HCT116 (cell line): ENCODE measurements at regions not wholly inside any gene's neighbourhood (a gene's known extent, or its start where the extent isn't known, plus 50 kb on each side); places are given as distances from the start of the nearest gene placed in this dataset.

Source experiments
- ATAC-seq: fragments of 200-7000 bp; cut with Tn5 transposase; 2 replicates; pipeline ENCODE4 v1.9.1; 2020; ENCODE audit warnings: mild to moderate bottlenecking, moderate library complexity
- BruUV-seq: library from RNA; stranded (reverse); fragments of 400-500 nt; replicated peaks from 2 replicates; lab custom pipeline; 2021; lab: Mats Ljungman, UMichigan
- CTCF ChIA-PET: fragments of 300-600 bp; sonication (Branson Sonifier 250); formaldehyde crosslinking; loops from one replicate; lab custom pipeline; 2021; ENCODE audit warnings: antibody characterized with exemption; lab: Charles Lee
- POLR2A ChIA-PET: fragments of 300-600, 350-600 bp; sonication (Branson Sonifier 250); formaldehyde crosslinking; loops from one replicate; lab custom pipeline; 2021; ENCODE audit warnings: antibody characterized with exemption; lab: Charles Lee
- RAD21 ChIA-PET, 2 experiments: fragments of 300-600 bp; sonication (Branson Sonifier 250); formaldehyde crosslinking; loops; one replicate each; lab custom pipeline; 2023; ENCODE audit warnings: low total read pairs in 2 of 2; ENCODE audit not compliant: uncharacterized antibody in 2 of 2, unreplicated experiment in 2 of 2, low non-redundant PET in 1 of 2; lab: Charles Lee
- DNase-seq: peaks from one replicate; pipeline ENCODE4 v3.0.0-alpha.2; 2010; ENCODE audit warnings: low read depth, low spot score
- H2AFZ ChIP-seq: fragments of 200-600 bp; shearing (Covaris generic), sonication (generic); 2 replicates; pipeline ENCODE4 v1.6.1; 2017; ENCODE audit warnings: low read depth, mixed run types, mixed read lengths, antibody characterized with exemption, low read length; ENCODE audit not compliant: poor library complexity, severe bottlenecking
- H3K27ac ChIP-seq: 2 replicates; pipeline ENCODE4 v1.5.1; 2012; ENCODE audit warnings: low read depth, low read length
- H3K27me3 ChIP-seq: fragments of 200-600 bp; sonication (generic); 2 replicates; pipeline ENCODE4 v1.6.1; 2016; ENCODE audit warnings: mixed run types, low read length, mixed read lengths; ENCODE audit not compliant: insufficient read depth
- H3K36me3 ChIP-seq, 2 experiments: fragments of 200-500 bp in 1 of 2; fragments of 200-600 bp in 1 of 2; sonication (Bioruptor generic) in 1 of 2; sonication (generic) in 1 of 2; 2 replicates each; pipeline versions ENCODE4 v1.5.1 to v1.6.1; 2014 to 2016; ENCODE audit warnings: low read length in 2 of 2, inconsistent platforms in 1 of 2, mixed read lengths in 1 of 2, mixed run types in 1 of 2; ENCODE audit not compliant: insufficient read depth in 2 of 2, control insufficient read depth in 1 of 2
- H3K4me1 ChIP-seq, 2 experiments: fragments of 200-600 bp in 1 of 2; sonication (generic) in 1 of 2; 2 replicates each; pipeline versions ENCODE4 v1.5.1 to v1.6.1; 2012 to 2017; ENCODE audit warnings: low read length in 2 of 2, inconsistent platforms in 1 of 2, mild to moderate bottlenecking in 1 of 2, mixed read lengths in 1 of 2, mixed run types in 1 of 2, moderate library complexity in 1 of 2; ENCODE audit not compliant: insufficient read depth in 2 of 2, control insufficient read depth in 1 of 2
- H3K4me2 ChIP-seq: fragments of 200-600 bp; sonication (generic); 2 replicates; pipeline ENCODE4 v1.6.1; 2017; ENCODE audit warnings: mixed run types, low read length, mixed read lengths
- H3K4me3 ChIP-seq, 2 experiments: fragments of 200-600 bp in 1 of 2; sonication (generic) in 1 of 2; replicated peaks in 1 of 2; 2 replicates each; pipeline ENCODE4 v1.5.1; 2011 to 2016; ENCODE audit warnings: low read length in 2 of 2, control low read depth in 1 of 2, low read depth in 1 of 2, mild to moderate bottlenecking in 1 of 2, mixed read lengths in 1 of 2, mixed run types in 1 of 2
- H3K79me2 ChIP-seq: fragments of 200-600 bp; sonication (generic); 2 replicates; pipeline ENCODE4 v1.6.1; 2017; ENCODE audit warnings: mild to moderate bottlenecking, mixed run types, low read length, moderate library complexity, mixed read lengths; ENCODE audit not compliant: insufficient read depth
- H3K9ac ChIP-seq: fragments of 200-600 bp; sonication (generic); 2 replicates; pipeline ENCODE4 v1.6.1; 2016; ENCODE audit warnings: low read length, mixed read lengths
- H3K9me2 ChIP-seq: fragments of 200-600 bp; sonication (generic), shearing (Covaris generic); 2 replicates; pipeline ENCODE4 v1.6.1; 2017; ENCODE audit warnings: mixed run types, mild to moderate bottlenecking, moderate library complexity; ENCODE audit not compliant: insufficient read depth
- H3K9me3 ChIP-seq, 2 experiments: fragments of 200-500 bp in 1 of 2; fragments of 200-600 bp in 1 of 2; sonication (Bioruptor generic) in 1 of 2; sonication (generic) in 1 of 2; 2 replicates each; pipeline ENCODE4 v1.6.1; 2014 to 2017; ENCODE audit warnings: low read length in 2 of 2, mixed read lengths in 2 of 2, inconsistent platforms in 1 of 2, low read depth in 1 of 2, mild to moderate bottlenecking in 1 of 2, mixed run types in 1 of 2, moderate library complexity in 1 of 2; ENCODE audit not compliant: control insufficient read depth in 1 of 2, insufficient read depth in 1 of 2
- H4K20me1 ChIP-seq: fragments of 200-600 bp; sonication (generic), shearing (Covaris generic); 2 replicates; pipeline ENCODE4 v1.6.1; 2017; ENCODE audit warnings: mixed run types, mild to moderate bottlenecking, moderate library complexity; ENCODE audit not compliant: insufficient read depth
- CBX3 ChIP-seq: IDR thresholded peaks from 2 replicates; pipeline ENCODE4 v1.6.1; 2012; ENCODE audit warnings: low read depth
- EZH2 ChIP-seq: fragments of 200-600 bp; sonication (generic); IDR thresholded peaks from 2 replicates; pipeline ENCODE4 v1.6.1; 2017; ENCODE audit warnings: antibody characterized with exemption, mixed run types
- EZH2phosphoT487 ChIP-seq: fragments of 200-600 bp; IDR thresholded peaks from 2 replicates; pipeline ENCODE4 v1.6.1; 2018; ENCODE audit warnings: antibody characterized with exemption, borderline replicate concordance
- FOSL1 ChIP-seq: IDR thresholded peaks from 2 replicates; pipeline ENCODE4 v1.6.1; 2012; ENCODE audit warnings: low read depth
- JUND ChIP-seq: IDR thresholded peaks from 2 replicates; pipeline ENCODE4 v1.6.1; 2012
- POLR2A ChIP-seq: IDR thresholded peaks from 2 replicates; pipeline ENCODE4 v1.7.0; 2011; ENCODE audit warnings: borderline replicate concordance; ENCODE audit not compliant: insufficient read depth, insufficient read length; ENCODE audit errors: extremely low read depth
- RAD21 ChIP-seq: IDR thresholded peaks from 2 replicates; pipeline ENCODE4 v1.6.1; 2012; ENCODE audit warnings: low read depth, mild to moderate bottlenecking
- SP1 ChIP-seq: IDR thresholded peaks from 2 replicates; pipeline ENCODE4 v1.6.1; 2012; ENCODE audit warnings: low read depth
- TCF7L2 ChIP-seq: IDR thresholded peaks from 2 replicates; pipeline ENCODE4 v1.7.0; 2011; ENCODE audit warnings: borderline replicate concordance, inconsistent platforms; ENCODE audit not compliant: insufficient read depth, insufficient read length; ENCODE audit errors: extremely low read depth
- ZFX ChIP-seq: fragments of 450-650 bp; IDR thresholded peaks from 2 replicates; pipeline ENCODE4 v1.6.1; 2017
- ZNF274 ChIP-seq: fragments of 200-500 bp; sonication (Bioruptor generic); IDR thresholded peaks from 2 replicates; pipeline ENCODE4 v1.6.1; 2014; ENCODE audit warnings: mild to moderate bottlenecking, low read depth, low read length, inconsistent platforms
- intact Hi-C: fragments of 100-400 bp; cut with micrococcal nuclease; formaldehyde crosslinking; loops from 2 replicates; pipeline ENCODE4 v1.10.0; 2022
- TF ChIP-seq, protein P1 (sequence below): IDR thresholded peaks from 2 replicates; pipeline ENCODE4 v1.6.1; 2012
- TF ChIP-seq, protein P2 (sequence below), 3 experiments: fragments of 200-600 bp in 1 of 3; sonication (generic) in 1 of 3; IDR thresholded peaks in 2 of 3; conservative IDR thresholded peaks in 1 of 3; 2 replicates each; pipeline ENCODE4 v1.5.1; 2012 to 2017; ENCODE audit warnings: low read depth in 2 of 3, low read length in 2 of 3, antibody characterized with exemption in 1 of 3, borderline replicate concordance in 1 of 3, control low read depth in 1 of 3, mild to moderate bottlenecking in 1 of 3, mixed read lengths in 1 of 3, mixed run types in 1 of 3, moderate library complexity in 1 of 3; ENCODE audit not compliant: insufficient read depth in 1 of 3
- TF ChIP-seq, protein P3 (sequence below): IDR thresholded peaks from 2 replicates; pipeline ENCODE4 v1.6.1; 2012; ENCODE audit warnings: low read depth

DNA sequence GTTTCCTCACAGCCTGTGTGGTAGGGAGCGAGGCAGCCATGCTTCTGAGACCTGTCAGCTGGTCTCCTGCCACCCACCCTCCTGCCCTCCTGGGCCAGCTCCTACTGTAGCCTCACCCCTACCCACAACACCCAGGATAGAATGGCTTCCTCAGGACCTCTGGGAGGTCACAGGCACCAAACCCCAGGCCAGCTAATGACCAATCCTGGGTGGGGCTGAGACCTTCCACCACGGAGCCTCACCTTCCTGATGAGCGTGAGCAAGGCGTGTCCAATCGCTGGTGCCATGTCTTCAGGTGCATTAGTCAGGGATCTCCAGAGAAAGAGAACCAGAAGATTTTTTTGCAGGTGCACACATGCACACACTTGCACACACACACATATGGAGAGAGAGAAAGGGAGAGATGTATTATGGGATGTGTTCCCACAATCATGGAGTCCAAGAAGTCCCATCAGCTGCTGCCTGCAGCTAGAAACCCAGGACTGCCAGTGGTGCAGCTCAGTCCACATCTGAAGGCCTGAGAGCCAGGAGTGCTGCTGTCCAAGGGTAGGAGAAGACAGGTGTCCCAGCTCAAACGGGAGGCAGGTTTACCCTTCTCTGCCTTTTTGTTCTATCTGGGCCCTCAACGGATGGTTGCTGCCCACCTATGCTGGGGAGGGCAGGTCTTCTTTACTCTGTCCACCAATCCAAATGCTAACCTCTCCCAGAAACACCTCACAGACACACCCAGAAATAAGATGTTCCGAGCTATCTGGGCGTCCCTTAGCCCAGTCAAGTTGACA lies 70.4 kb upstream of the HDAC4 start:
- H3K27ac ChIP-seq: no peak overlapping the region
- intact Hi-C loops: no loop called here
- no peak overlapping the region for H3K9ac ChIP-seq
- ATAC-seq (no peak), DNase-seq (no peak)
- ChIA-PET CTCF (no interaction called here), POLR2A (no interaction called here), RAD21 (no interaction called here)
- peaks cover 15% of the 10 kb centered on the region; the same call in 1 of the 2 replicates for H3K27me3 ChIP-seq
- H3K36me3 ChIP-seq: no peaks in the 10 kb centered on the region
- no peak overlapping the region for H3K4me3 ChIP-seq
- no peaks in the 10 kb centered on the region for H3K4me1 ChIP-seq
- TF ChIP-seq RAD21: no peak
- TF ChIP-seq EZH2: no peak
- TF ChIP-seq, protein P1, sequence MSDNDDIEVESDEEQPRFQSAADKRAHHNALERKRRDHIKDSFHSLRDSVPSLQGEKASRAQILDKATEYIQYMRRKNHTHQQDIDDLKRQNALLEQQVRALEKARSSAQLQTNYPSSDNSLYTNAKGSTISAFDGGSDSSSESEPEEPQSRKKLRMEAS: no peak
- TF ChIP-seq POLR2A: no peak
- no peak for TF ChIP-seq EZH2phosphoT487
- H3K79me2 ChIP-seq: no peaks in the 10 kb centered on the region
- no TSS peak for BruUV-seq
- H2AFZ ChIP-seq: no peak overlapping the region
- H4K20me1 ChIP-seq: no peaks in the 10 kb centered on the region
- no peaks in the 10 kb centered on the region for H3K9me3 ChIP-seq
- H3K4me2 ChIP-seq: no peak overlapping the region
- H3K9me2 ChIP-seq: no peaks in the 10 kb centered on the region

DNA sequence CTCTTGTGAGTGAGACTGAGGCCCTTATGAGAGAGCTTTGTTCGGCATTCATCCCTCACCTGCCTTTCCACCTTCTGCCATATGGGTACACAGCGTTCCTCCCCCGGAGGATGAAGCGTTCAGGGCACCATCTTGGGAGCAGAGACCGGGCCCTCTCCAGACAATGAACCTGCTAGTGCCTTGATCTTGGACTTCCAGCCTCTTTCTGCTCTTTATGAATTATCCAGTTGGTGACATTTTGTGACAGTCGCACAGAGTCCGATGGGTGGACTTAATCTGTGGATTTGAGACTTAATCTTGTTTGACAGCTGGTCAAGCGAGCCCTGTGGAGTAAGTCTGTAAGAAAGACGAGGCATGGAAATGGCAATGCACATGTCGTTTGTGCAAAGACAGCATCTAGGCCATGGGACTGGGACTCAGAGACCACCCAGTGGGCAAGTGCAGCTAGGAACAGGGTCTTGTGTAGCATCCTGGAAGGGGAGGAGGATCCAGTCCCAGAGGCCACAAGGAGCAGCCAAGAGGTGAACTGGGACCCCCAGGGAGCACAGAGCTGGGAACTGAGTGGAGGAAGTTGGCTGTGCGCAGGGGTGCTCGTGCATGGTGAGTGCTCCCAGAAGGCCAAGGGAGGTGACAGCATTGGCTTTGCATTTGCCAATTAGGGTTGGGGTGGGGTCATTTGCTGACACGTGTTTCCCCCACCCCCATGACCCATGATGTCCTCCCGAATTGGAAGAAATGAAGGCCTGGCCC lies 69.5 kb upstream of the HDAC4 start:
- no peak overlapping the region for H3K27ac ChIP-seq
- H4K20me1 ChIP-seq: no peaks in the 10 kb centered on the region
- no peak overlapping the region for H3K9ac ChIP-seq
- H2AFZ ChIP-seq: no peak overlapping the region
- DNase-seq: no peak
- no TSS peak for BruUV-seq
- H3K27me3 ChIP-seq: peaks cover 15% of the 10 kb centered on the region; the same call in 1 of the 2 replicates
- ChIA-PET POLR2A (no interaction called here), CTCF (no interaction called here), RAD21 (no interaction called here)
- H3K9me3 ChIP-seq: no peaks in the 10 kb centered on the region
- H3K9me2 ChIP-seq: no peaks in the 10 kb centered on the region
- no peak overlapping the region for H3K4me2 ChIP-seq
- no peaks in the 10 kb centered on the region for H3K36me3 ChIP-seq
- ATAC-seq: no peak
- intact Hi-C loops: no loop called here
- peaks cover 1 to 4% of the 10 kb centered on the region in 2 experiments; a peak in 3 of 4 replicates for H3K4me1 ChIP-seq
- no peaks in the 10 kb centered on the region for H3K79me2 ChIP-seq
- H3K4me3 ChIP-seq: no peak overlapping the region
- TF ChIP-seq, protein P2, sequence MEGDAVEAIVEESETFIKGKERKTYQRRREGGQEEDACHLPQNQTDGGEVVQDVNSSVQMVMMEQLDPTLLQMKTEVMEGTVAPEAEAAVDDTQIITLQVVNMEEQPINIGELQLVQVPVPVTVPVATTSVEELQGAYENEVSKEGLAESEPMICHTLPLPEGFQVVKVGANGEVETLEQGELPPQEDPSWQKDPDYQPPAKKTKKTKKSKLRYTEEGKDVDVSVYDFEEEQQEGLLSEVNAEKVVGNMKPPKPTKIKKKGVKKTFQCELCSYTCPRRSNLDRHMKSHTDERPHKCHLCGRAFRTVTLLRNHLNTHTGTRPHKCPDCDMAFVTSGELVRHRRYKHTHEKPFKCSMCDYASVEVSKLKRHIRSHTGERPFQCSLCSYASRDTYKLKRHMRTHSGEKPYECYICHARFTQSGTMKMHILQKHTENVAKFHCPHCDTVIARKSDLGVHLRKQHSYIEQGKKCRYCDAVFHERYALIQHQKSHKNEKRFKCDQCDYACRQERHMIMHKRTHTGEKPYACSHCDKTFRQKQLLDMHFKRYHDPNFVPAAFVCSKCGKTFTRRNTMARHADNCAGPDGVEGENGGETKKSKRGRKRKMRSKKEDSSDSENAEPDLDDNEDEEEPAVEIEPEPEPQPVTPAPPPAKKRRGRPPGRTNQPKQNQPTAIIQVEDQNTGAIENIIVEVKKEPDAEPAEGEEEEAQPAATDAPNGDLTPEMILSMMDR (IDR thresholded peaks at IDR 0.05 in 2 of 3, conservative IDR thresholded peaks at IDR 0.05 in 1 of 3; ENCODE audit: borderline replicate concordance in 1 of 3, insufficient read depth in 1 of 3, low read depth in 2 of 3, low read length in 2 of 3): no peak
- TF ChIP-seq, protein P3, sequence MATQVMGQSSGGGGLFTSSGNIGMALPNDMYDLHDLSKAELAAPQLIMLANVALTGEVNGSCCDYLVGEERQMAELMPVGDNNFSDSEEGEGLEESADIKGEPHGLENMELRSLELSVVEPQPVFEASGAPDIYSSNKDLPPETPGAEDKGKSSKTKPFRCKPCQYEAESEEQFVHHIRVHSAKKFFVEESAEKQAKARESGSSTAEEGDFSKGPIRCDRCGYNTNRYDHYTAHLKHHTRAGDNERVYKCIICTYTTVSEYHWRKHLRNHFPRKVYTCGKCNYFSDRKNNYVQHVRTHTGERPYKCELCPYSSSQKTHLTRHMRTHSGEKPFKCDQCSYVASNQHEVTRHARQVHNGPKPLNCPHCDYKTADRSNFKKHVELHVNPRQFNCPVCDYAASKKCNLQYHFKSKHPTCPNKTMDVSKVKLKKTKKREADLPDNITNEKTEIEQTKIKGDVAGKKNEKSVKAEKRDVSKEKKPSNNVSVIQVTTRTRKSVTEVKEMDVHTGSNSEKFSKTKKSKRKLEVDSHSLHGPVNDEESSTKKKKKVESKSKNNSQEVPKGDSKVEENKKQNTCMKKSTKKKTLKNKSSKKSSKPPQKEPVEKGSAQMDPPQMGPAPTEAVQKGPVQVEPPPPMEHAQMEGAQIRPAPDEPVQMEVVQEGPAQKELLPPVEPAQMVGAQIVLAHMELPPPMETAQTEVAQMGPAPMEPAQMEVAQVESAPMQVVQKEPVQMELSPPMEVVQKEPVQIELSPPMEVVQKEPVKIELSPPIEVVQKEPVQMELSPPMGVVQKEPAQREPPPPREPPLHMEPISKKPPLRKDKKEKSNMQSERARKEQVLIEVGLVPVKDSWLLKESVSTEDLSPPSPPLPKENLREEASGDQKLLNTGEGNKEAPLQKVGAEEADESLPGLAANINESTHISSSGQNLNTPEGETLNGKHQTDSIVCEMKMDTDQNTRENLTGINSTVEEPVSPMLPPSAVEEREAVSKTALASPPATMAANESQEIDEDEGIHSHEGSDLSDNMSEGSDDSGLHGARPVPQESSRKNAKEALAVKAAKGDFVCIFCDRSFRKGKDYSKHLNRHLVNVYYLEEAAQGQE: no peak
- TF ChIP-seq ZFX (no peak), JUND (no peak), SP1 (no peak), ZNF274 (no peak), POLR2A (no peak), CBX3 (no peak), FOSL1 (no peak), TCF7L2 (no peak)
